ENCODE measurements at regions not wholly inside any gene's neighbourhood (a gene's known extent, or its start where the extent isn't known, plus 50 kb on each side); places are given as distances from the start of the nearest gene placed in this dataset.

GRCh38 chr7:52254396-52255010, 780.9 kb upstream of the POM121L12 start:
- TF ChIP-seq CTCF (IDR thresholded peaks at IDR 0.05; ENCODE audit: low read depth, low read length, poor library complexity, severe bottlenecking), result no peak
- TF ChIP-seq EZH2phosphoT487 (IDR thresholded peaks at IDR 0.05; ENCODE audit: borderline replicate concordance, low read length), result no peak

Data from DOHH2 (cell line).